Fibroblast of skin of abdomen (primary cell): ENCODE measurements at regions not wholly inside any gene's neighbourhood (a gene's known extent, or its start where the extent isn't known, plus 50 kb on each side); places are given as distances from the start of the nearest gene placed in this dataset.

ENCODE experiments used
- DNase-seq: peaks from one replicate; pipeline ENCODE4 v3.0.0-alpha.2; 2013

DNA sequence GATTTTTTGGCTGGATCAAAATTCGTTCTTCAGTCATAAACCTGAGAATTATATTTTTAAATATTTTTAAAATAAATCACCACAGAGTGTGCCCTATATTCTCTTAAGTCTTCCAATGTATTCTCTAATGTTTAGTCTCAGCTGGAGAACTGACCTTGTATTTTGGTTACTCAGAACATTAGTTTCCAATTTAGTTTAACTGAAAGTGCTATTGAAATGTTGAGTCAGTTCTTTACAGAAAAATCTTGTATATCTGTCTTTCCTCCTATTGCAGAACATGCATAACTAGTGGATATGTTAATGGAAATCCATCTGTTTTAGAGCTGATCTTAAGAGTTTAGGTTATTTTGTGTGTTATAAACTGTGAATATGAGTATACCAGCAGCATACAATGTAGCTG lies 422.7 kb upstream of the IGFBP3 start:
- DNase-seq: no peak

DNA sequence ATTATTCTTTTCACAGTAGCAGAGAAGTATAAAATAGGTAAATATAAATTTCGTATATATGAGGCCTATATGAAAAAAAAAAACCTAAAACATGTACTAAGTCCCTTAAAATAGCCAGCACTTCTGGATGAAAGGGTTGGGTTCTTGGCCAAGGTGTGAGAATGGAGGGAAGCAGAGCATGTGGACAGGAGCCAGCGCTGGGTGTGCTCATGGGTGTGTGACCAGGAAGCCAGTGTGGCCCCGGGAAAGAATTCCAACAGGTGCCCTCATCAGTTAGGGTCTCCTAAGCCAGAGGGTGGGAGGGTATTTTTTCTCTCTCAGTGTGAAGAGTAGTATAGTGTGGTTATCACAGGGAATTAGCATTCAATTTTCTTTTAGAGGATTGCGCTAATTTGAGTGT lies 401.9 kb upstream of the IGFBP3 start:
- DNase-seq: no peak

GRCh38 chr7:46321556-46322205 lies 400.6 kb upstream of the IGFBP3 start:
- DNase-seq: peak; percentile 60

GRCh38 chr7:46320956-46321355 lies 399.9 kb upstream of the IGFBP3 start:
- peak; percentile 36 for DNase-seq

DNA sequence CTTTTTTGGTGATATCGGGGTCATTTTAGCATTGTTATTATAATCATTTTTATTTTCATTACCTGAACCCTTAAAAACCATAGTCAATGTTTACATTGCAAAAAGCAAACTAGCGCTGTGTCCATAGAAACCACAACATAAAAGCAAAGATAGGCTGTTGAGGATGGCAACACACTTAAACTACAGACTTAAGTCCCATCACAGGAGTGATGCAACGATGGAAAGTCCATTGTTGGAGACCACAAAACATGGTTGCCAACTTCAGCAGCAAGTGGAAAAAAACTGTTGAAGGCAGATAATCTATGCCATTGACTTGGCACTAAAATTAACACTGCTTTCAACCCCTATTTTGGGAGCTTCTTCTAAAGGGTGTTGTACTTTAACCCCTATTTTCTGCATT lies 398.8 kb upstream of the IGFBP3 start:
- DNase-seq: no peak

GRCh38 chr7:46318276-46318675 lies 397.2 kb upstream of the IGFBP3 start:
- DNase-seq: no peak

DNA sequence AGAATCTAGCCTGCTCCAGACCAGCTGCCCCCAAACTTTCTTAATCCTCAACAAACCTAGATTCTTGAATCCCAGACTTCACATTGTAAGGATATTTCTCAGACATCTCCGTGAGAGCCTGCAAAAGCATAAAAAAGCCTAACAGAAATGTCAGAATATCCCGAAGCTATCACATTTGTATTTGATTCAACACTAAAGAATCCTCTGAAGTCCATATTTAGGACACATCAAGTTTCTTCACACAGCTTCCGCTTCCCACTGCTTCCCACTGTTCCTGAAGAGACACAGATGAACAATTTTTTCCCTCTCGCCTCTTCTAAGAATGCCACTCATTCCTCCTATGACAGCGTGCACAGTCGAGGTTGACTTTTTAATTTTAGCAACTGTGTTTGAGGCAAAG lies 396.2 kb upstream of the IGFBP3 start:
- peak; percentile 62 for DNase-seq

DNA sequence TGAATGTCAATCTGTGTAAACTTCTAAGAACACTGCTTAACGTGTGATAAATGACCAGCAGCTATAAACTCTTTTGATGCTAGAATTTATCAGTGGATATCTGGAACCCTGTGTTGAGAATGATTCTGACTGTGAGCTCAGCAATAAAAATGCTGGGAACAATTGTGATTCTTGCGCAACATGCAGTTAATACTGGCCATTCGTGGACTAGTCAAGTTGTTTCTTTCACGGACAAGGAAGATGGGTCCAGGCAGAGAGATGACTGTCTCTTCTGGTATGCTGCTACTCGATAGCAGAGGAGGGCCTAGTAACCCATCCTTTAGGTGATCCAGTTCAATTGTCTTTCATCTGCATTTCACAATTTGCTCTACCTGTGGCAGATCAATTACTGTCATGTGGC lies 394.8 kb upstream of the IGFBP3 start:
- peak; percentile 54 for DNase-seq

- DNase-seq: peak; percentile 75
Observed at GRCh38 chr7:46301677-46302076, 380.6 kb upstream of the IGFBP3 start.

DNA sequence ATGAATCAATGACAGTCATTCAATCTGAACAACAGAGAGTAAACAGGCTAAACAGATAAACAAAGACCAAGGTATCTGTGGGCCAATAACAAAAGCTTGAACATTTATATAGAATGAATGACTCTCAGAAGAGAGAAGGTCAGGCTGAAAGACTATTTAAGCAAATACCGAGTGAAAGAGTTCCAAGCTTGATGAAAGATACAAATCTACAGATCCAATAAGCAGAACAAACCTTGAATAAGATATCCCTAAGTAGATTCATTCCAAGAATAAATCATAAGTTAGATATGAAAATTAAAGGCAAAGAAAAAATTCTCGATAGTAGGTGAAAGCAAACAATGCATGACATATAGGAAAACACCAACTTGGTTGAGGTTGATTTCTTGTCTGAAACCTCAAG lies 376.4 kb upstream of the IGFBP3 start:
- DNase-seq: no peak

GRCh38 chr7:46296526-46296925 lies 375.5 kb upstream of the IGFBP3 start:
- DNase-seq: no peak

GRCh38 chr7:46294381-46294780 lies 373.3 kb upstream of the IGFBP3 start:
- peak; percentile 31 for DNase-seq

GRCh38 chr7:46292741-46293140 lies 371.7 kb upstream of the IGFBP3 start:
- peak; percentile 52 for DNase-seq

- peak; percentile 80 for DNase-seq
Observed at GRCh38 chr7:46291601-46292150, 370.6 kb upstream of the IGFBP3 start.

DNA sequence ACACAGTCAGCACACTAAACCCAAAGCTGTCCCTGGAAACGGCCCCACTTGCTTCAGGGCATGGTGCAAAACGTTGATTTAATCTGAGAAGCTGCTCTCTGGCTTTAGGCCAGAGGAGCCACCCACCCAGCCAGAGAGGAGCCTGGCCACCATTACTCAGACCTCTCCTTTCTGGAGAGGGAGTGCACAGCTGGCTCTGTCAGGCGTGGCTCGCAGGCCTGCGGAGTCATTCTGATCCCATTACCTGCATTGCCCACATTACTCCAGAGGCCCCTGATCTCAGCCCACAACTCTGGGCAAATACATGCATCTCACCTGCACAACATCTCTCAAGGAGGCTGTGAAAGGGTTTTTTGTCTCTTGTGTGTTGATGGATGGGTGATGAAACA lies 370.0 kb upstream of the IGFBP3 start:
- DNase-seq: peak; percentile 56

DNA sequence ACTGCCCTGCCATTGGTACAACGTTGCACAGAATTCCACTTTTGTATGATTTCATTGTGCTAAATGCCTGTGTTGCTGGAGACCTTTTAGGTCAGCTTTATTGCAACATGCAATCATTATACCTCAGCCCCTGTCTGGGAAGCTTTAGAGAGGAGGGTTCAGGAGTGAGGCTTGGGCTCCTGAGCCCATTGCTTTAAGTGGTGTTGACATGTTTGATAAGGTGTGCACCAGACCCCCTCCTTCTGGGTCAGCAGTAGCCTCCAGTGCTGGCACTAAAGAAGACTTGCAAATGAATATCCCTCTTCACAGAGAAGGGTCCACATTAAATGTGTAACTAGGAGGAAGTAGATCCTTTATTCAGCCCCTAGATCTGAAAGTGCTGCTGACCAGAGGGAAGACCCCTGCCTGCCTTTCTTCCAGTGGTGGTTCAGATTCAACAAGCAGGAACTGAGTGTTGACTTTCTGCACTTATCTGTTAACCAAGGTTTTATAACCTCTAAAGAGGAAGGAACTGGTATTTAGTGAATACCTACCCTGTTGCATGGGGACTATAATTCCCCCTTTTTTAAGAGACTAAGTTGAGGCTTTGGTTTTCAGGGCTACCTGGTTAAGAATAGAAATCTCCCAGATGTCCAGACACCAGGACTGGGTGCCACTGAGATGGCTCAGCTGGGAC lies 369.4 kb upstream of the IGFBP3 start:
- DNase-seq: no peak

- no peak for DNase-seq
Observed at GRCh38 chr7:46288861-46289260, 367.8 kb upstream of the IGFBP3 start.

DNA sequence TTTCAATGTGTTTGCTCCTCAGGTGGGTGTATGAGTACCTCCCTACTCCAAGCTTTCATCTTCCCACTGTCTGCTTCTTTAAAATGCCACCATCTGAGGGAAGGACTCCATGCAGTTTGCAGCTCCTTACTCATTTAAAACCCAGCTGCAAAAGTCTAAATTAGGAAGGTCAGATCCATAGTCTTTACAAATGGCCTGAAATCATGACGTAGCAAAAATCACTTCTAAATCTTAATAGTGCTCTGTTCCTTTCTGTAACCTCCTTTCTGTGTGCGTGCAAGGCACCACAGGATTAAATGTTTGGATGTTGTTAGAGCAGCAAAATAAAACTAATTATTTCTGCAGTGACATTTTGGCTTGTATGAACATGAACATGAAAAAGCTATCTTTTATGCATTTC lies 366.9 kb upstream of the IGFBP3 start:
- DNase-seq: no peak

GRCh38 chr7:46286957-46287356 lies 365.9 kb upstream of the IGFBP3 start:
- no peak for DNase-seq

GRCh38 chr7:46286356-46286755 lies 365.3 kb upstream of the IGFBP3 start:
- no peak for DNase-seq

GRCh38 chr7:46285878-46286277 lies 364.8 kb upstream of the IGFBP3 start:
- DNase-seq: no peak

- DNase-seq: no peak
Observed at GRCh38 chr7:46283852-46284251, 362.8 kb upstream of the IGFBP3 start.

GRCh38 chr7:46282155-46282554 lies 361.1 kb upstream of the IGFBP3 start:
- no peak for DNase-seq

DNA sequence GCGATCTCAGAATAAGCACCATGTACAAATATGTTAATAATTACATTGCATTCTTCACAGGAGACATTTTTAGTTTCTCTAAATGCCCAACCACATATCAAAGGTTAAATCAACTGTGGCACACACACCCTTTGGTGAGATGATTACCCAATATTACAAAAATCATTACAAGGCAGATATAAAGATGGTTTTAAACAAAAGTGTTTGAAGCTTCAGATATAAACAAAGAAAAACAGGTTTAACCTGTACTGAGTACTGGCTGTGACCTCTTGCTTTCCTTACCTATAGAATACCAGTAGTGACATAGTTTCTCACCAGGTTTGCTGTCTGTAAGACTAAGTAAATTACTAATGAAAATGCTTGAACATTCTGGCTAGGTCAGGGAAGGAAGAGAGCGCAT lies 360.0 kb upstream of the IGFBP3 start:
- no peak for DNase-seq
